Adrenal gland (tissue), 5 donors: ENCODE measurements at regions not wholly inside any gene's neighbourhood (a gene's known extent, or its start where the extent isn't known, plus 50 kb on each side); places are given as distances from the start of the nearest gene placed in this dataset.

Experiments
- POLR2A ChIP-seq, 2 donors: fragments of 450-650 bp; IDR thresholded peaks; one replicate each; pipeline ENCODE4 v1.6.1; 2017; ENCODE audit warnings: antibody characterized with exemption in 2 of 2, mild to moderate bottlenecking in 2 of 2, moderate library complexity in 1 of 2
- TF ChIP-seq, protein P1 (sequence below), 6 experiments: fragments of 450-650 bp in 4 of 6; fragments of 200-600 bp in 2 of 6; sonication (generic) in 1 of 6; IDR thresholded peaks; 1 replicate in 5 of 6; 2 replicates in 1 of 6; pipeline versions ENCODE4 v1.5.1 to v1.8.0; 2016 to 2021; ENCODE audit warnings: antibody characterized with exemption in 6 of 6, mild to moderate bottlenecking in 2 of 6, moderate library complexity in 1 of 6
- donor health status: DM: no; HTN: no; CAD: no.

DNA sequence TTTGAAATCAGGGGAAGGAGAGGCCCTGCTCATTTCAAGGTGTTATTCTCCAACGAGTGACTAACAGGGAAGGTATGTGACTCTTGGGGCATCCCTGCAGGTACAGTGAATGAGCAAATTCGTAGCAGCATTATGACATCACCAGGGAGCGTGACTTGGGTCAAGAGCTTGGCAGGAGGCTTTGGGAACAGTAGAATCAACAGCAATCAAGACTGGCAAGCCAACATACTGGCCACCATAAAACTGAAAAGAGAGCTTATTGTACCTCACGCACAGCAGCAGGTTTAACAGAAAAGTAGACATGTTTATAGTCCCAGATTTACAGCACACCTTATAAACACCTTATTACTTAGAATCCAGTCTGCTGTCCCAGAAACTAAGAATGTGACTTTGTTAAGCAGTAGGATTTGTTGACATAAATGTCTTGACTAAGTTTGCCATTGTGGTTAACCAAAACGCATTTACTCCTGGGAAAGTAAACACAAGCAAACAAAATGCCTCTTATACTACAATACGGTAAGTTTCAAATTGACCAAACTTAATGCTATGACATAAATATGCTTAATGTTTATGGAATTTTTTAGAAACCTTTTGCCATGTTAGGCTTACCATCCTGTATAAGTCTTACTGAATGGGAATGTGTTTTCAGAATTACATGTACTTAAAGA is 297.8 kb downstream of the NPR3 start:
- TF ChIP-seq, protein P1, sequence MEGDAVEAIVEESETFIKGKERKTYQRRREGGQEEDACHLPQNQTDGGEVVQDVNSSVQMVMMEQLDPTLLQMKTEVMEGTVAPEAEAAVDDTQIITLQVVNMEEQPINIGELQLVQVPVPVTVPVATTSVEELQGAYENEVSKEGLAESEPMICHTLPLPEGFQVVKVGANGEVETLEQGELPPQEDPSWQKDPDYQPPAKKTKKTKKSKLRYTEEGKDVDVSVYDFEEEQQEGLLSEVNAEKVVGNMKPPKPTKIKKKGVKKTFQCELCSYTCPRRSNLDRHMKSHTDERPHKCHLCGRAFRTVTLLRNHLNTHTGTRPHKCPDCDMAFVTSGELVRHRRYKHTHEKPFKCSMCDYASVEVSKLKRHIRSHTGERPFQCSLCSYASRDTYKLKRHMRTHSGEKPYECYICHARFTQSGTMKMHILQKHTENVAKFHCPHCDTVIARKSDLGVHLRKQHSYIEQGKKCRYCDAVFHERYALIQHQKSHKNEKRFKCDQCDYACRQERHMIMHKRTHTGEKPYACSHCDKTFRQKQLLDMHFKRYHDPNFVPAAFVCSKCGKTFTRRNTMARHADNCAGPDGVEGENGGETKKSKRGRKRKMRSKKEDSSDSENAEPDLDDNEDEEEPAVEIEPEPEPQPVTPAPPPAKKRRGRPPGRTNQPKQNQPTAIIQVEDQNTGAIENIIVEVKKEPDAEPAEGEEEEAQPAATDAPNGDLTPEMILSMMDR (IDR thresholded peaks at IDR 0.05): no peak
- TF ChIP-seq POLR2A (IDR thresholded peaks at IDR 0.05): no peak
